Upper lobe of left lung (tissue), 4 donors: ENCODE measurements at regions not wholly inside any gene's neighbourhood (a gene's known extent, or its start where the extent isn't known, plus 50 kb on each side); places are given as distances from the start of the nearest gene placed in this dataset.

ENCODE experiments used
- CTCF ChIP-seq, 6 experiments: fragments of 450-650 bp in 4 of 6; fragments of 200-600 bp in 2 of 6; sonication (generic) in 2 of 6; IDR thresholded peaks; one replicate each; pipeline ENCODE4 v1.5.1; 2016 to 2019; ENCODE audit warnings: antibody characterized with exemption in 6 of 6
- POLR2AphosphoS5 ChIP-seq, 2 donors: sonication (generic); formaldehyde crosslinking; IDR thresholded peaks; one replicate each; pipeline ENCODE4 v1.5.1; 2017; ENCODE audit warnings: antibody characterized with exemption in 2 of 2

- no peak for TF ChIP-seq CTCF (IDR thresholded peaks at IDR 0.05)
- no peak for TF ChIP-seq POLR2AphosphoS5 (IDR thresholded peaks at IDR 0.05)
These were observed 450.0 kb upstream of the CCDC179 start for GRCh38 chr11:23310276-23310675.
